ENCODE measurements at regions not wholly inside any gene's neighbourhood (a gene's known extent, or its start where the extent isn't known, plus 50 kb on each side); places are given as distances from the start of the nearest gene placed in this dataset.

- TF ChIP-seq, protein P1, sequence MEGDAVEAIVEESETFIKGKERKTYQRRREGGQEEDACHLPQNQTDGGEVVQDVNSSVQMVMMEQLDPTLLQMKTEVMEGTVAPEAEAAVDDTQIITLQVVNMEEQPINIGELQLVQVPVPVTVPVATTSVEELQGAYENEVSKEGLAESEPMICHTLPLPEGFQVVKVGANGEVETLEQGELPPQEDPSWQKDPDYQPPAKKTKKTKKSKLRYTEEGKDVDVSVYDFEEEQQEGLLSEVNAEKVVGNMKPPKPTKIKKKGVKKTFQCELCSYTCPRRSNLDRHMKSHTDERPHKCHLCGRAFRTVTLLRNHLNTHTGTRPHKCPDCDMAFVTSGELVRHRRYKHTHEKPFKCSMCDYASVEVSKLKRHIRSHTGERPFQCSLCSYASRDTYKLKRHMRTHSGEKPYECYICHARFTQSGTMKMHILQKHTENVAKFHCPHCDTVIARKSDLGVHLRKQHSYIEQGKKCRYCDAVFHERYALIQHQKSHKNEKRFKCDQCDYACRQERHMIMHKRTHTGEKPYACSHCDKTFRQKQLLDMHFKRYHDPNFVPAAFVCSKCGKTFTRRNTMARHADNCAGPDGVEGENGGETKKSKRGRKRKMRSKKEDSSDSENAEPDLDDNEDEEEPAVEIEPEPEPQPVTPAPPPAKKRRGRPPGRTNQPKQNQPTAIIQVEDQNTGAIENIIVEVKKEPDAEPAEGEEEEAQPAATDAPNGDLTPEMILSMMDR (IDR thresholded peaks at IDR 0.05; ENCODE audit: low read length): no peak
- no peak for TF ChIP-seq EZH2phosphoT487 (IDR thresholded peaks at IDR 0.05; ENCODE audit: low read length)
Measured at GRCh38 chr17:73718912-73719311, 74.7 kb upstream of the SDK2 start.

Measured in MM.1S (cell line).